Glomerular visceral epithelial cell (primary cell): ENCODE measurements at regions not wholly inside any gene's neighbourhood (a gene's known extent, or its start where the extent isn't known, plus 50 kb on each side); places are given as distances from the start of the nearest gene placed in this dataset.
A peak's percentile ranks its signal among the peaks of the same experiment; 100 is the strongest.

Experiments used
- DNase-seq: peaks from one replicate; pipeline ENCODE4 v3.0.0-alpha.2; 2016; ENCODE audit errors: extremely low spot score

DNA sequence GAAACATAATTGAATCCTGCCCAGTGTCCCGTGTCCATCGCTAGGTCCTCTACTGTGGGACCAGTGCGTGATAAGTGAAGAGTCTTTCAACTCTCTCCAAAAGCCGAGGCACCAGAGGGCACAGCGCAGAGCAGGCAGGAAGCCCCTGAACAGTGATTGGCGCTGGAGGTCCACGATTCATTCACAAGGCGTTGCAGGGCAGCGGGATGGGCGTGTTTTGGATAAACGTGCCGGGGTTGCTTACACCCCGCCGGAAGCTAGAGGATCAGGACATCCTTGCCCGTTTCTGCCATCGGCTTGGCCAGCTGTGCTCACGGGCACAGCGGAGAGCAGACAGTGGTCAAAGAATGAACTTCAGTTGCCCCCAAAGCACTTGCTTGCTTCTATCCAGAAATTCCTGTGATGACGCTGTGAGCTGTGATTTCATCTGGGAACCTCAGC lies 86.0 kb upstream of the PFKP start:
- DNase-seq: peak; percentile 96

DNA sequence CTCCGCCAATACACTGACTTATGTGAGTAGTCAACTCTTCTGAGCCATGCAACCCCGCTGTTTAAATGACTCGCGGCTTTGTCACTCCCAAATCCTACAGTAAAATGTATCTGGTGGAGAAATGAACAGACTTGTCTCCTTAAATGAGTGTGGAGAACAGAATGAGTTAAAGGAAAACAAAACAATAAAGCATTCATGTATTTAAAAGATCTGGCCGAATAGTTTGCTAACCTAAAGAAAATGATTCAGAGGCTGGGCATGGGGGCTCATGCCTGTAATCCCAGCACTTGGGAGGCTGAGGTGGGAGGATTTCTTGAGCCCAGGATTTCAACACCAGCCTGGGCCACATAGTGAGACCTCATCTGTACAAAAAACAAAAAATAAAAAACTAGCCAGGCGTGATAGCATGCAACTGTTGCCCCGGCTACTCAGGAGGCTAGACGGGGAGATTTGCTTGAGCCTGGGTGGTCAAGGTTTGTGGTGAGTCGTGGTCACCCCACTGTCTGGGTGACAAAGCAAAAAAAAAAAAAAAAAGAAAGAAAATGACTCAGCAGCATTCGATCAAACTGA lies 86.5 kb upstream of the PFKP start:
- no peak for DNase-seq

DNA sequence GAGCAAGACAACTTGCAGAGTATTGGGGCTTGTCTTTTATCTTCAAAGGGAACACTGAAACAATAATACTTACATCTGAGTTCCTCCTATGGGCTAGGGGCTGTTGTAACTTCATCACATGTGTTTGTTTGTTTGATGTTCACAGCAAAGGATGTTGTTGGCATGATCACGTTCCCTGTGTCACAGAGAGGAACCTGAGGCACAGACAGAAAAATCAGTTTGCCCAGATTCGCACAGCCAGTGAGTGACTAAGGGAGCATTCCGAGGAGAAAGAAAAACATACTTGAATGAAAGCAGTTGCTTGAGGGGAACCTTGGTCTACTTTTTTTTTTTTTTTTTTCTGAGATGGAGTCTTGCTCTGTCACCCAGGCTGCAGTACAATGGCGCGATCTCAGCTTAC lies 87.2 kb upstream of the PFKP start:
- peak; percentile 47 for DNase-seq

GRCh38 chr10:2979306-2979705 lies 88.0 kb upstream of the PFKP start:
- no peak for DNase-seq

DNA sequence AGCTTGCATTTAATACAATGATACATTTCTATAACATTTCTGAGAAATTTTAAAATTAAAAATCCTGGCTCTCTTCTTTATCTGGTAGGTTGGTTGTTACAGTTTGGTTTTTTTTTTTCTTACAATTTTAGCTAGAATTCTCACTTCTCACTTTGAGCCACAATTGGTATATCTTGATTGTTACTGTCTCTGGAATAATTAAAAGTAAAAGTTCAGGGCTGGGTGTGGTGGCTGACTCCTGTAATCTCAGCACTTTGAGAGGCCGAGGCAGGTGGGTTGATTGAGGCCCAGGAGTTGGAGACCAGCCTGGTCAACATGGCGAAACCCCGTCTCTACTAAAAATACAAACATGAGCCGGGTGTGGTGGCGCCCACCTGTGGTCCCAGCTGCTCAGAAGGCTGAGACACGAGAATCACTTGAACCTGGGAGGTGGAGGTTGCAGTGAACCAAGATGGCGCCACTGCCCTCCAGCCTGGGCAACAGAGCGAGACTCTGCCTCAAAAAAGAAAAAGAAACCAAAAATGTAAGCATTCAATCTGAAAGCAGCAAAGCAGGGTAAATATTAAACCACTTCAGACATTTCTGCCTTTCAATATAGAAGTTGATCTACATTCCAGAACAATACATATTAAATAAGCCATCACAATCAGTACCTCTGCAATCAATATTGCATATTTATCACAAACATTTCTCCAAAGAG lies 88.6 kb upstream of the PFKP start:
- no peak for DNase-seq

- peak; percentile 65 for DNase-seq
Measured at GRCh38 chr10:2978111-2978510, 89.2 kb upstream of the PFKP start.

- no peak for DNase-seq
Measured at GRCh38 chr10:2974503-2975207, 92.7 kb upstream of the PFKP start.

DNA sequence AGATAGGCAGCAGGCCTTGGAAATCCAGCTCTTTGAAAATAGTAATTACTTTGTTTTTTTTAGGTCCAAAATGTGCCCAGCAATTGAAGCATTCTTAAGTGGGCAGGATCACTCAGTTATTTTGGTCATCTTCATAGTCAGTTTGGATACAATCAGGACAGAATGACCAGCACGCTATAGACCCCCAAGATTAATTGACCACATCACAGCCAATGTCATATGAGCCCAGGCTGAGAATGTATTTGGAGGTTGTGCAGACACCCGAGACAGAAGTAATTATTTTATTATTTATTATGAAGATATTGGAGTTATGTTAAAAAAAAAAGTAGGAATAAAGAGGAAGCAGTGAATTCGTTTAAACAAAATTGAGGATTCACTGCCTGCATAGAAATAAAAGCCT lies 93.3 kb upstream of the PFKP start:
- no peak for DNase-seq

DNA sequence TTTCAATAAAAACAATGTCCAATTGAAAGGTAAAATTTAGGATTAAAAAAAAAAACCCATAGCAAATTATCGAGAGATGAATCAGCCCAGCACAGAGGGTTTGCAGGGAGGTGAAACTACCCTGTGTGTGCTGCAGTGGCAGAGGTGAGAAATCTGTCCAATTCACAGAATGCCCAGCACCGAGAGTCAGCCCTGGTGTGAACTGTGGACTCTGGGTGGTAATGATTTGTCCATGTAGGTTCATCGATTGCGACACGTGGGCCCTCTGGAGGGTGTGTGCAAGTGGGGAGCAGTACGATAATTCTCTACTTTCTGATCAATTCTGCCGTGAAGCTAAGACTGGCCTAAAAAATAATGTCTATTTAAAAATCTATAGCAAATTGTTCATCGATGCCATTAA lies 94.5 kb upstream of the PFKP start:
- DNase-seq: no peak

DNA sequence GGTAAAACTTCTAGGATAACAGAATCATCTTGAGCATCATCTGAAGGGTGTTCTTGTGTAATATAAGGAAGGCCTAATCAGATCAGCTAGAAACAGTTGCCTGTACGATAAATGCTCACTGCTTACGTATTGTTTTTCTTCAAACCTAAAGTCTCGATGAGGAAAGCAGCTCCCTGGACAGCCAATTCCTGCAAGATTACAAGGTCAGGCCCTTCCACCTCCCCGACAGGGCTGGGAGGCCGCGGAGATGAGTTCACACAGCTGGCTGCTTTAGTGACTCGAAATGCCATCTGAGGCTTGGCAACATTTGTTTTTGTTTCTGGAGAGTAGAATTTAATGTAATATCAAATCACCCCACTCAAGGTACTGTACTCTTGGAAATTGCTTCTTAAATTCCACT lies 95.1 kb upstream of the PFKP start:
- no peak for DNase-seq

- no peak for DNase-seq
Measured at GRCh38 chr10:2970190-2970823, 97.0 kb upstream of the PFKP start.

- DNase-seq: peak; percentile 80
Measured at GRCh38 chr10:2968401-2969058, 98.8 kb upstream of the PFKP start.

DNA sequence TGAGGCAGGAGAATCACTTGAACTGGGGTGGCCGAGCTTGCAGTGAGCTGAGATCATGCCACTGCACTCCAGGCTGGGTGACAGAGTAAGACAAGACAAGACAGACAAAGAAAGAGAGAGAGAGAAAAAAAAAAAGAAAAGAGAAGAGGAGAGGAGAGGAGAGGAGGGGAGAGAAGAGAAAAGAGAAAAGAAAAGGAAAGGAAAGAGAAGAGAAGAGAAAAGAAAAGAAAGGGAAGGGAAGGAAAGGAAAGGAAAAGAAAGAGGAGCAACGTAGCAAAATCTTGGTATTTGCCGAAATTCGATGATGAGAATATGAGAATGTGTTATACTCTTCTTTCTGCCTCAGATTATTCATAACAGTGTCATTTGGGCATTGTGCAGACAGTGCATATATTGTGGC lies 101.2 kb upstream of the PFKP start:
- no peak for DNase-seq

DNA sequence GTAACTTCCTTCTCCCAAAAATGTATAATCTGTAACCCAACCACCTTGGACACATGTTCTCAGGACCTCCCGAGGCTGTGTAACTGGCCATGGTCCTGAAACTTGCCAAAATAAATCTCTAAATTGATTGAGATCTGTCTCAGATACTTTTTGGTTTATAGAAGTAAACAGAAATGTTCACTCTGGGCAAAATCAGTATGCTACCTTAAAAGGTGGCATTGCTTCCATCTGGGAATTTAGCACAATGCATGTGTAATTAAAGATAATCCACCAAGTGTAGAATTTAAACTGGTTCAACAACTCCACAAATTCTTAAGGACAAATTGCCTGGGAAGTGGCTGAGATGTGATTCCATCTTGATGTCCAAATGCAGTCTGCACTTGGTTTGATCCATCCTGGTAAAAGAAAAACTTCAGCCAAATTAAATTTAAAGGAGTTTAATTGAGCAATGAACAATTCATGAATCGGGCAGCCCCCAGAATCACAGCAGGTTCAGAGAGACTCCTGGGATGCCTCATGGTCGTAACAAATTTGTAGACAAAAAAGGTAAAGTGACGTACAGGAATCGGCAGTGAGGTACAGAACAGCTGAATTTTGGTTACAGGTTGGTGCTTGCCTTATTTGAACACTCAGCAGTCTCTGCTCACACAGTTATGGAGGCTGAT lies 102.6 kb upstream of the PFKP start:
- DNase-seq: no peak

- no peak for DNase-seq
Measured at GRCh38 chr10:2963889-2964631, 103.3 kb upstream of the PFKP start.

DNA sequence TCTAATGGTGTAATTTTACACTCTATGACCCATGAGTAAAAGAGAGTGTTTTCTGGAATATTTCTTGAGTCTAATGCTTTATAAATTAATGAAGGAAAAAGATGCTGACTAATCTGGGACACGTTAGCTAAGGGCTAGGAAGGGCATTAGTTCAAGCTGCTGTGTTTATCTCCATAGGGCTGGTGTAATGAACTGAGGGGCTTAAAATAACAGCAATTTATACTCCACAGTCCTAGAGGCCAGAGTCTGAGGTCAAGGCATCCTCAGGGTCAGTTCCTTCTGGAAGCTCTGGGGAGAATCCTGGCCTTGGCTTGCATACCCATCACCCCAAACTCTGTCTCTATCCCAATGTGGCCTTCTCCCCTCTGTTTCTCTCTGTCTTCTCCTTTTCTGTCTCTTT lies 105.2 kb upstream of the PFKP start:
- DNase-seq: no peak

DNA sequence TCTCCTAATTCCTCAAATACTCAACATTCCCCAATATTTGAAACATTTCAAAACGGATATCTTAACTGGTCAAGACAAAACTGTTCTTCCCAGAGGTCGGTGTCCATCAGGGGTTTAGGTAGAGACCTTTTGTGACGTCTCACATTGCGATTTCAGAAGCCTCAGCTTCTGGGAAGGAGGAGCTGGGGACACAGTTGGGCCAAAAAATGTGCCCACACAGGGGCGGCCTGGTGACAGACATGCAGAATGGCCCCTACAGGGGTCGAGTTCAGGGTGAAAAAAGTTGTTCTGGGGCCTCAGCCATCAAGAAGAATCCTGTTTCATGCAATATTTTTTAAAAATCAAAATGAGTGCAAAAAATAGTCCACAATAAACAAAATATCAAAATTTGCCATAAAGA lies 108.7 kb upstream of the PFKP start:
- no peak for DNase-seq

DNA sequence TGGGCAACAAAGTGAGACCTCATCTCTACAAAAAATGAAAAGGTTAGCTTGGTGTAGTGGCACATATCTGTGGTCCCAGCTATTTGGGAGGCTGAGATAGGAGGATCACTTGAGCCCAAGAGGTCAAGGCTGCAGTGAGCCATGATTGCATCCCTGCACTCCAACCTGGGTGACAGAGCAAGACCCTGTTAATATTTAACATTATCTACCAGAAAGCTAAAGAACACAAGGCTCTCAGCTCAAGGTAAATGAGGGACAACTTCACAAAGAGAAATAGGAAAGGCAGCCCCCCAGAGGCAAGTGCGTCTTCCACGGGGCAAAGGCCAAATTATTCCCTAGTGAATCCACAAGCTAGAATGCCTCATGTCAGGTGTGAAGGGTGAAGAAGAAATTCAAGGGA lies 109.6 kb upstream of the PFKP start:
- DNase-seq: no peak

- no peak for DNase-seq
Measured at GRCh38 chr10:2955064-2955463, 112.3 kb upstream of the PFKP start.

GRCh38 chr10:2953495-2953894 lies 113.9 kb upstream of the PFKP start:
- no peak for DNase-seq

DNA sequence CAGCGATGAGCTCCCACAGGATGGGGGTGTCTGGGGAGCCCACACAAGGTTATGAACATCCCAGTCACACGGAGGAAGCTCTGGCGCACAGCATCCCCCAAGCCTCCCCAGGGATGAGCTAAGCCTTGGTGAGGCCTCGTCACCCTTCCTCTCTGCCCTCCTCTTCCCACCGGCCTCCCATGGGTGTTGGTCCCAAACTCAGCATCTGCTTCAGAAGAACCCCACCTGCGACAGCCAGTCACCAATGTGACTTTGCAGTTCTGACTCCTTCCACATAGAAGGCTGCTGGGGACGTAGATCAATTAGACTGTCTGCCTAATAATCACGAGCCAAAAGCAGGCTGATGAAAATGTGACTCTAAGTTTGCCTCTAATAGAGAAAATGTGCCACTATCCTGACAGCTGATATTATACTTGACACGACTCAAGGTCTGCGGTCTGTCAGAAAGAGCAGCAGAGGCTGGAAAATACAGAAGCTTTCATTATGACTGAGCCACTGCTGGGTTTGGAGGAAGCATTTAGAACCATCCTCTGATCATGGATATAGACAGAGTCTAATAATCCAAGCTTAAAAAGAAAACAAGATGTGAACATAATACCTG lies 116.0 kb upstream of the PFKP start:
- no peak for DNase-seq
